PC-3 (cell line): ENCODE measurements at regions not wholly inside any gene's neighbourhood (a gene's known extent, or its start where the extent isn't known, plus 50 kb on each side); places are given as distances from the start of the nearest gene placed in this dataset.

Experiments used
- CTCF ChIP-seq: fragments of 300-600 bp; sonication (generic); conservative IDR thresholded peaks from 2 replicates; pipeline ENCODE4 v1.5.1; 2017; ENCODE audit warnings: antibody characterized with exemption, low read depth, mild to moderate bottlenecking, low read length
- EZH2 ChIP-seq: fragments of 300-600 bp; sonication (generic); IDR thresholded peaks from one replicate; pipeline ENCODE4 v1.6.1; 2017; ENCODE audit warnings: antibody characterized with exemption, mild to moderate bottlenecking, low read length; ENCODE audit not compliant: unreplicated experiment

GRCh38 chr6:131418441-131418840 is 154.6 kb upstream of the ARG1 start:
- TF ChIP-seq CTCF: no peak
- no peak for TF ChIP-seq EZH2
